Fibroblast of villous mesenchyme (primary cell): ENCODE measurements at regions not wholly inside any gene's neighbourhood (a gene's known extent, or its start where the extent isn't known, plus 50 kb on each side); places are given as distances from the start of the nearest gene placed in this dataset.

Experiments used
- DNase-seq: peaks from one replicate; pipeline ENCODE4 v3.0.0-alpha.2; 2010; ENCODE audit warnings: low read depth
- H3K4me3 ChIP-seq: 2 replicates; pipeline ENCODE4 v1.5.1; 2011; ENCODE audit warnings: low read depth, mild to moderate bottlenecking, low read length
- CTCF ChIP-seq: IDR thresholded peaks from 2 replicates; pipeline ENCODE4 v1.5.1; 2012; ENCODE audit warnings: low read depth, mild to moderate bottlenecking, low read length; ENCODE audit not compliant: insufficient read depth

- no peak overlapping the region for H3K4me3 ChIP-seq
- no peak for DNase-seq
- TF ChIP-seq CTCF, result no peak
Observed at GRCh38 chr13:39941236-39941635, 285.8 kb downstream of the COG6 start.

GRCh38 chr13:39941911-39942551, 286.6 kb downstream of the COG6 start:
- TF ChIP-seq CTCF, result no peak
- H3K4me3 ChIP-seq, result no peak overlapping the region
- no peak for DNase-seq

GRCh38 chr13:39942552-39943273, 287.3 kb downstream of the COG6 start:
- peak; percentile 99 for TF ChIP-seq CTCF
- DNase-seq, result peak; percentile 69

GRCh38 chr13:39943711-39944110, 288.2 kb downstream of the COG6 start:
- no peak for DNase-seq
- no peak for TF ChIP-seq CTCF
- H3K4me3 ChIP-seq, result no peak overlapping the region

More at GRCh38 chr13:39942552-39943273, 287.3 kb downstream of the COG6 start:
- H3K4me3 ChIP-seq, result no peak overlapping the region

GRCh38 chr13:39945226-39945625, 289.8 kb downstream of the COG6 start:
- no peak for TF ChIP-seq CTCF
- H3K4me3 ChIP-seq, result no peak overlapping the region
- no peak for DNase-seq

- no peak for TF ChIP-seq CTCF
- H3K4me3 ChIP-seq, result no peak overlapping the region
- DNase-seq, result no peak
Observed at GRCh38 chr13:39946769-39947168, 291.3 kb downstream of the COG6 start.
